ENCODE measurements at regions not wholly inside any gene's neighbourhood (a gene's known extent, or its start where the extent isn't known, plus 50 kb on each side); places are given as distances from the start of the nearest gene placed in this dataset.

DNA sequence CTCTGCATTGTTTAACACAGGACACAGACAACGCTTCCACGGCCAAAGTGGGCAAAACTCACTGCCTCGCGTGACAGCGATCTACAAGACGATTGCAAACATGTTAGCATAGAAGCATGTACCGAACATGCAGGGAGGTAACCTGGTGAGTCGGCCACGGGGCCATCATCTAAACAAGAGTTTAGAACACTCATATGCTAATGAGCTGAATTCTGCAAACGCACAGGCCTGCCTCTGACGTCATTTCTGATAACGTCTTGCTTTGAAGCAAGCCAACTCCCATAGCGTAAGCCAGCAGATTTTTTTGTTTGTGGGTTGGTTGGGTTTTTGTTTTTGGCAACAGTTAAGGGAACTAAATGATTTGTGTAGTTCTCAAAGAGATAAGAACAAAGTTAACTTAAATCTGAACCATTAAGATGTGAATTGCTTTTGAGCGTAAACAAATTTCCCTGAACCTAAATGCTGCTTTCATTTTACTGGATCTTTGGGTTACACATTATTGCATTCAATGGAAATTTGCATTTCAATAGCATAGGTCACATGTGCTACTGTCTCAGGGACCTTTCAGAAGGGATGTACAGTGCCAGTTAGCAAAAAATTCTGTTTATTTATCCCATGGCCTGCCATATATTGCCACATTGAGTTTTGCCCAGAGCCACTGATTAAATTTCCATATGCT, 184.5 kb upstream of the PDE10A start:
- Mint-ChIP-seq H3K9me3 (ENCODE audit: unreplicated experiment) (peaks cover 10% of the 10 kb centered on the region), H3K36me3 (ENCODE audit: unreplicated experiment) (no peaks in the 10 kb centered on the region), H3K27me3 (ENCODE audit: unreplicated experiment) (peaks cover 9% of the 10 kb centered on the region), H3K27ac (ENCODE audit: unreplicated experiment) (peak overlapping the region; percentile 31), H3K4me3 (ENCODE audit: unreplicated experiment) (peak overlapping the region; percentile 14), H3K4me1 (ENCODE audit: low read depth, unreplicated experiment) (peaks cover 37% of the 10 kb centered on the region)
- DNase-seq = no peak
- TF ChIP-seq, protein P1, sequence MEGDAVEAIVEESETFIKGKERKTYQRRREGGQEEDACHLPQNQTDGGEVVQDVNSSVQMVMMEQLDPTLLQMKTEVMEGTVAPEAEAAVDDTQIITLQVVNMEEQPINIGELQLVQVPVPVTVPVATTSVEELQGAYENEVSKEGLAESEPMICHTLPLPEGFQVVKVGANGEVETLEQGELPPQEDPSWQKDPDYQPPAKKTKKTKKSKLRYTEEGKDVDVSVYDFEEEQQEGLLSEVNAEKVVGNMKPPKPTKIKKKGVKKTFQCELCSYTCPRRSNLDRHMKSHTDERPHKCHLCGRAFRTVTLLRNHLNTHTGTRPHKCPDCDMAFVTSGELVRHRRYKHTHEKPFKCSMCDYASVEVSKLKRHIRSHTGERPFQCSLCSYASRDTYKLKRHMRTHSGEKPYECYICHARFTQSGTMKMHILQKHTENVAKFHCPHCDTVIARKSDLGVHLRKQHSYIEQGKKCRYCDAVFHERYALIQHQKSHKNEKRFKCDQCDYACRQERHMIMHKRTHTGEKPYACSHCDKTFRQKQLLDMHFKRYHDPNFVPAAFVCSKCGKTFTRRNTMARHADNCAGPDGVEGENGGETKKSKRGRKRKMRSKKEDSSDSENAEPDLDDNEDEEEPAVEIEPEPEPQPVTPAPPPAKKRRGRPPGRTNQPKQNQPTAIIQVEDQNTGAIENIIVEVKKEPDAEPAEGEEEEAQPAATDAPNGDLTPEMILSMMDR (IDR thresholded peaks at IDR 0.05; ENCODE audit: partially characterized antibody, unreplicated experiment) = no peak

DNA sequence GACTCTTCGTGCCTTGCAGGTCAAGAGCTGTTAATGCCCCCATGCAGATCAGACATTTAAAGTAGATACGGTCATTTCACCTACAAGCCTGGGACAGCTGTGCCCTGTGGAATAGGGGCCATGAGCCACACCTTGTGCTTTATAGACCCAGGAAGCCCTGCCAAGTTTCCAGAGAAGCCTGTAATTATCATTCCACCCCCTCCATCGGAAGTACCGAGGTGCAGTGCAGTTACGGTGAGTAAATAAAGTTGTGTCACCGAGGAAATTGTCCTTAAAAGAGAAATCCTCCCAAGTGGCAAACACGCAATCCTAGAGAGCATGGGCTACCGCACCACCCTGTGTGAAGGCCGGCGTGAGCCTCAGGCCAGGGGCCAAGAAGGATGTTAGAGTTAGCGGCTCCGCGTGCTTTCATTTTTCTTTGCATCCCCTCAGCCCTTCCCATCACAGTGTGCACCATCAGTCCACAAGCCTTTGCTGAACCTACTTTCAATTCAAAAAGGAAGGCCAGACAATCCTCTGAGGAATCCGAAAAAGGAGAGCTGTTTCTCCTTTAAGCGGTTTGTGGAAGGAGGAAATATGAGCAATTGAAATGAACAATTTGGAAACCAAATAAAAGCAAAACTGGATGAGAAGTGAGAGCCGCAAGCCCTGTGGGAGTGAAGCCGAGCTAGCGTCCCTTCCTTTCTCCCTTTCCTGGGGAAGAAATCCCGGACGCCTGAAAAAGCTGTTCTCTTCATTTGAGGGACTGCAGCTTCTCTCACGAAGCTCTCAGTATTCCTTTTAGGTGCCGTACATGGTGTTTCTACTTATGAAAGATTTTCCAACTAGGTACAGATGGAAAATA, 183.3 kb upstream of the PDE10A start:
- peaks cover 40% of the 10 kb centered on the region for H3K4me1 Mint-ChIP-seq (ENCODE audit: low read depth, unreplicated experiment)
- no peak overlapping the region for H3K27ac Mint-ChIP-seq (ENCODE audit: unreplicated experiment)
- H3K27me3 Mint-ChIP-seq (ENCODE audit: unreplicated experiment) = peaks cover 9% of the 10 kb centered on the region
- DNase-seq = no peak
- no peak overlapping the region for H3K4me3 Mint-ChIP-seq (ENCODE audit: unreplicated experiment)
- H3K9me3 Mint-ChIP-seq (ENCODE audit: unreplicated experiment) = peaks cover 10% of the 10 kb centered on the region
- H3K36me3 Mint-ChIP-seq (ENCODE audit: unreplicated experiment) = no peaks in the 10 kb centered on the region
- TF ChIP-seq, protein P1 (IDR thresholded peaks at IDR 0.05; ENCODE audit: partially characterized antibody, unreplicated experiment) = no peak

DNA sequence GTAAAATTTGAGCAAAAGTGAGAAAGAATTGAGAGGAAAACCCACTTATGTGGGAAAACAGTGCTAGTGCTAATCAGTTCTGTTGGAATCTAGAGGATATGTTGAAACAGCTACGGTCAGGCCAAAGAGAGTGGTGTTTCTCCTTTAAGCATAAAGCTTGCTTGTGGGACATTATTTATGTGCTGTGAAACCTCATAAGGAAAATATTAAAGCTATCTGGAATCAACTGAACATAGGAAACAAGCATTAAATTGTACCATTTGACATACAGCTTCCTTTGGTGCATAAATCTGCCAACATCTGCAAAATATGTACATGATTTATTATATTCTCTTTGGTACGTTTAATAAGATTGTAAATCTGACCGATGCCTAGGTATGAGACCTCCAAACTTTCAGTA, 182.5 kb upstream of the PDE10A start:
- H3K4me3 Mint-ChIP-seq (ENCODE audit: unreplicated experiment) = no peak overlapping the region
- peaks cover 10% of the 10 kb centered on the region for H3K9me3 Mint-ChIP-seq (ENCODE audit: unreplicated experiment)
- DNase-seq = no peak
- H3K27ac Mint-ChIP-seq (ENCODE audit: unreplicated experiment) = no peak overlapping the region
- TF ChIP-seq, protein P1 (IDR thresholded peaks at IDR 0.05; ENCODE audit: partially characterized antibody, unreplicated experiment) = no peak
- no peaks in the 10 kb centered on the region for H3K36me3 Mint-ChIP-seq (ENCODE audit: unreplicated experiment)
- H3K27me3 Mint-ChIP-seq (ENCODE audit: unreplicated experiment) = peaks cover 9% of the 10 kb centered on the region
- H3K4me1 Mint-ChIP-seq (ENCODE audit: low read depth, unreplicated experiment) = peaks cover 40% of the 10 kb centered on the region

DNA sequence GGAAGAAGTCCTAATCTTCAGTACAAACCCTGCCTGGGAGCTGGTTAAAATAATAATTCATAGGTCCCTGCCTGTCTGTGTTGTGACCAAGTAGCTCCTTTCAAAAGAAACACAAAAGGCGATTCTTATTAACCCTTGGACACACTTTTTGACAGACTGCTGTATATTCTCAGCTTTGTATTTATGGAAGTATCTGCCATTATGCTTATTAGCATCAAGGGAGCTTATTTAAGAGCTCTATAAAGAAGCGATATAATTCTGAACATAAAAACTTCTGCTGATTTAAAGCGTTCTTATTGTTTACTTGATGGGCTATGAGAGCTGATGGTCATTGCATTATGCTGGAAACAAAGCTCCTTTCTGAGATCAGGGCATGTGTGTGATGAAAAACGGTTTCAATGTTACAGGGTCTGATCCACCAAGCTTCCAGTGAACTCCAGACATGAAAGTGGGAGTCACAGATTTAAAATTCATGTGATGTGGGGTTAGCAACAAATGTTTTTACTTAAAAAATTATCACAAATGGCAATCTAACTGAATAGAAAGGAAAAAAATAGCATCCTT, 181.8 kb upstream of the PDE10A start:
- H3K9me3 Mint-ChIP-seq (ENCODE audit: unreplicated experiment) = peaks cover 7% of the 10 kb centered on the region
- H3K4me3 Mint-ChIP-seq (ENCODE audit: unreplicated experiment) = no peak overlapping the region
- peaks cover 35% of the 10 kb centered on the region for H3K4me1 Mint-ChIP-seq (ENCODE audit: low read depth, unreplicated experiment)
- H3K27ac Mint-ChIP-seq (ENCODE audit: unreplicated experiment) = no peak overlapping the region
- peaks cover 7% of the 10 kb centered on the region for H3K27me3 Mint-ChIP-seq (ENCODE audit: unreplicated experiment)
- no peak for DNase-seq
- TF ChIP-seq, protein P1 (IDR thresholded peaks at IDR 0.05; ENCODE audit: partially characterized antibody, unreplicated experiment) = no peak
- H3K36me3 Mint-ChIP-seq (ENCODE audit: unreplicated experiment) = no peaks in the 10 kb centered on the region
